ENCODE measurements at regions not wholly inside any gene's neighbourhood (a gene's known extent, or its start where the extent isn't known, plus 50 kb on each side); places are given as distances from the start of the nearest gene placed in this dataset.

- in situ Hi-C loops (cut with HindIII; ENCODE audit: low sequenced_read_pairs) = no loop called here
- DNase-seq (ENCODE audit: low read depth, low spot score) = no peak
These were observed 84.1 kb upstream of the PLEKHA5 start for GRCh38 chr12:19045426-19045825.

DNA sequence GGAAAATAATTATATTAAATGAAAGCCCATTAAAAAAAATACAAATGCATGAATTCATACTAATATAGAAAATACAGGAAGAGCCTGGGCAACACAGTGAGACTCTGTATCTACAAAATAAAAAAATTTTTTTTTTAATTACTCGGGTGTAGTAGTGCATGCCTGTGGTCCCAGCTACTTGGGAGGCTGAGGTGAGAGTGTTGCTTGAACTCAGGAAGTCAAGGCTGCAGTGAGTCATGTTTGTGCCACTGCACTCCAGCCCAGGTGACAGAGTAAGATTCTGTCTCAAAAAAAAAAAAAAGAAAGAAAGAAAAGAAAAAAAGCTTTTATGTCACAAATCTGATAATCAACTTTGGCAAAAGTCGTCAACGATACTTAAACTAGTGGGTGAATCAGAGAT is 80.6 kb upstream of the PLEKHA5 start:
- DNase-seq (ENCODE audit: low read depth, low spot score) = no peak

More at GRCh38 chr12:19045426-19045825, 84.1 kb upstream of the PLEKHA5 start:
- no peak overlapping the region for H3K4me3 ChIP-seq (ENCODE audit: low read depth, low read length)
- TF ChIP-seq, protein P1, sequence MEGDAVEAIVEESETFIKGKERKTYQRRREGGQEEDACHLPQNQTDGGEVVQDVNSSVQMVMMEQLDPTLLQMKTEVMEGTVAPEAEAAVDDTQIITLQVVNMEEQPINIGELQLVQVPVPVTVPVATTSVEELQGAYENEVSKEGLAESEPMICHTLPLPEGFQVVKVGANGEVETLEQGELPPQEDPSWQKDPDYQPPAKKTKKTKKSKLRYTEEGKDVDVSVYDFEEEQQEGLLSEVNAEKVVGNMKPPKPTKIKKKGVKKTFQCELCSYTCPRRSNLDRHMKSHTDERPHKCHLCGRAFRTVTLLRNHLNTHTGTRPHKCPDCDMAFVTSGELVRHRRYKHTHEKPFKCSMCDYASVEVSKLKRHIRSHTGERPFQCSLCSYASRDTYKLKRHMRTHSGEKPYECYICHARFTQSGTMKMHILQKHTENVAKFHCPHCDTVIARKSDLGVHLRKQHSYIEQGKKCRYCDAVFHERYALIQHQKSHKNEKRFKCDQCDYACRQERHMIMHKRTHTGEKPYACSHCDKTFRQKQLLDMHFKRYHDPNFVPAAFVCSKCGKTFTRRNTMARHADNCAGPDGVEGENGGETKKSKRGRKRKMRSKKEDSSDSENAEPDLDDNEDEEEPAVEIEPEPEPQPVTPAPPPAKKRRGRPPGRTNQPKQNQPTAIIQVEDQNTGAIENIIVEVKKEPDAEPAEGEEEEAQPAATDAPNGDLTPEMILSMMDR (IDR thresholded peaks at IDR 0.05; ENCODE audit: low read depth, low read length) = no peak

GRCh38 chr12:19052689-19053088 is 76.8 kb upstream of the PLEKHA5 start:
- no peak for DNase-seq (ENCODE audit: low read depth, low spot score)
- in situ Hi-C loops (cut with HindIII; ENCODE audit: low sequenced_read_pairs) = no loop called here
- TF ChIP-seq, protein P1 (IDR thresholded peaks at IDR 0.05; ENCODE audit: low read depth, low read length) = no peak
- H3K4me3 ChIP-seq (ENCODE audit: low read depth, low read length) = no peak overlapping the region

More for the DNA sequence above, 80.6 kb upstream of the PLEKHA5 start:
- TF ChIP-seq, protein P1 (IDR thresholded peaks at IDR 0.05; ENCODE audit: low read depth, low read length) = no peak
- H3K4me3 ChIP-seq (ENCODE audit: low read depth, low read length) = no peak overlapping the region
- in situ Hi-C loops (cut with HindIII; ENCODE audit: low sequenced_read_pairs) = no loop called here

GRCh38 chr12:19053218-19053617 is 76.3 kb upstream of the PLEKHA5 start:
- DNase-seq (ENCODE audit: low read depth, low spot score) = no peak
- in situ Hi-C loops (cut with HindIII; ENCODE audit: low sequenced_read_pairs) = no loop called here
- TF ChIP-seq, protein P1 (IDR thresholded peaks at IDR 0.05; ENCODE audit: low read depth, low read length) = no peak
- no peak overlapping the region for H3K4me3 ChIP-seq (ENCODE audit: low read depth, low read length)

DNA sequence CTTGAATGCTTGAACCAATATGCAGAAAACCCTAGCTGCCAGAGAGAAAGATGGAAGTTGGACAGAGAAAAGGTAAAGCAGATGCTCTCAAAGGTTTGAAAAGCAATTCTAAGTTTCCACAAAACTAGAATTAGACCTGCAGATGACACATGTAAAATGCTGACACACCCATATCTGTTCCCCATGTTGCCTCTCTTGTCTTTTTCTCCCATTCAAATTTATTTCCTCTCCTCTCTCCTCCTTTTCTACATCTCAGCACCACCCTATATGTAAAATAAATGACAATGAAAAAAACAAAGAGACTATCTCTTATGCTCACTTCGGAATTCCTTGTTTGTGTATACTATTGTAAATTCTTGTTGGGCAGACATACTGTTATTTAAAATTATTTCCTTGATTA is 75.5 kb upstream of the PLEKHA5 start:
- no peak for DNase-seq (ENCODE audit: low read depth, low spot score)
- TF ChIP-seq, protein P1 (IDR thresholded peaks at IDR 0.05; ENCODE audit: low read depth, low read length) = no peak
- H3K4me3 ChIP-seq (ENCODE audit: low read depth, low read length) = no peak overlapping the region
- in situ Hi-C loops (cut with HindIII; ENCODE audit: low sequenced_read_pairs) = no loop called here

DNA sequence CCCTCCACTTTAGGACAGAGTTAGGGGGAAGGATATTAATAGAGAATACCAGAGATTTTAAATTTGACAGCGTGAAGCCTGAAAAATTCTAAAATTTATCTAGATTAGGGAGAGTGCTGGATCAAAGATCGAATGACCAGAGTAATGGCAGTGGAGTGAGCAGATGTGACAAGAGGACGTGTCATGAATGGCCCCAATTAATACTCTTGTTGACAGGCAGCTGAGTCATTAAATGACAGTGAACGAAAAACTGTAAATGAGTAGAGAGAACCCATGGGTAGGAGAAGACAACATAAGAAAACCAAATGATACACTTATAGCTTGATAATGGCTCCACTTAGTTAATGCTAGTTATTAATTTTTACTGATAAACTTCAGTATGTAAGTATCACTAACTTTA is 73.9 kb upstream of the PLEKHA5 start:
- no peak overlapping the region for H3K4me3 ChIP-seq (ENCODE audit: low read depth, low read length)
- TF ChIP-seq, protein P1 (IDR thresholded peaks at IDR 0.05; ENCODE audit: low read depth, low read length) = no peak
- in situ Hi-C loops (cut with HindIII; ENCODE audit: low sequenced_read_pairs) = no loop called here
- DNase-seq (ENCODE audit: low read depth, low spot score) = no peak

All from astrocyte of the spinal cord (primary cell).